ENCODE measurements at regions not wholly inside any gene's neighbourhood (a gene's known extent, or its start where the extent isn't known, plus 50 kb on each side); places are given as distances from the start of the nearest gene placed in this dataset.
"Not testable (repeated sequence)": the region's sequence is repeated elsewhere in the genome, so short reads cannot be mapped to it uniquely, and the experiment has no call there.

GRCh38 chr3:195960164-195960563 lies 51.8 kb upstream of the TNK2 start:
- not testable (repeated sequence) for TF ChIP-seq EZH2 (IDR thresholded peaks at IDR 0.05; ENCODE audit: borderline replicate concordance); EZH2phosphoT487 (IDR thresholded peaks at IDR 0.05; ENCODE audit: low read depth, severe bottlenecking, unreplicated experiment); CTCF (IDR thresholded peaks at IDR 0.05; ENCODE audit: poor library complexity)

Measured in hepatocyte (in vitro differentiated cells).